ENCODE measurements at regions not wholly inside any gene's neighbourhood (a gene's known extent, or its start where the extent isn't known, plus 50 kb on each side); places are given as distances from the start of the nearest gene placed in this dataset.

DNA sequence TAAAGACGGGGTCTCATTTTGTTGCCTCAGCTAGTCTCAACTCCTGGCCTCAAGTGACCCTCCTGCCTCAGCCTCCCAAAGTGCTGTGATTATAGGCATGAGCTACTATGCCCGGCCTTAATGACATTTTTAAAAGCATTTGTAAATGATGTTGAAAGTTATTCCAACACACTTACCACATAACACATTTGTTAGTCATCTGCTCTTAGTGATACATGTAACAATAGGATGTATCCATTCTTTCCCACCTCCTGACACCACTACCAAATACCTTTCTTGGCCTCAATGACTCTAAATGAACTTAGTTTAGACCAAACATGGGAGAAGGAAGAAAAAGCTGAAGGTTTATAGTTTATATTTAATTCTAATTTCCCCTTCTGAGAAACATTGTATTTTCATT lies 59.8 kb upstream of the MEDAG start:
- Histone ChIP-seq H3K4me1 (ENCODE audit: insufficient read depth) (no peaks in the 10 kb centered on the region), H3K27me3 (no peaks in the 10 kb centered on the region), H3K4me3 (no peak overlapping the region), H3K36me3 (no peaks in the 10 kb centered on the region), H3K9me3 (no peaks in the 10 kb centered on the region), H3K27ac (no peak overlapping the region)
- intact Hi-C loops (cut with DNase I) = no loop called here
- 46 to 74% (median 72%) methylated on average over 2 of the region's 2 CpGs for WGBS, 3 donors
- no peak for DNase-seq
- TF ChIP-seq POLR2A (IDR thresholded peaks at IDR 0.05) = no peak
- TF ChIP-seq EP300 (IDR thresholded peaks at IDR 0.05) = no peak
- TF ChIP-seq, protein P1, sequence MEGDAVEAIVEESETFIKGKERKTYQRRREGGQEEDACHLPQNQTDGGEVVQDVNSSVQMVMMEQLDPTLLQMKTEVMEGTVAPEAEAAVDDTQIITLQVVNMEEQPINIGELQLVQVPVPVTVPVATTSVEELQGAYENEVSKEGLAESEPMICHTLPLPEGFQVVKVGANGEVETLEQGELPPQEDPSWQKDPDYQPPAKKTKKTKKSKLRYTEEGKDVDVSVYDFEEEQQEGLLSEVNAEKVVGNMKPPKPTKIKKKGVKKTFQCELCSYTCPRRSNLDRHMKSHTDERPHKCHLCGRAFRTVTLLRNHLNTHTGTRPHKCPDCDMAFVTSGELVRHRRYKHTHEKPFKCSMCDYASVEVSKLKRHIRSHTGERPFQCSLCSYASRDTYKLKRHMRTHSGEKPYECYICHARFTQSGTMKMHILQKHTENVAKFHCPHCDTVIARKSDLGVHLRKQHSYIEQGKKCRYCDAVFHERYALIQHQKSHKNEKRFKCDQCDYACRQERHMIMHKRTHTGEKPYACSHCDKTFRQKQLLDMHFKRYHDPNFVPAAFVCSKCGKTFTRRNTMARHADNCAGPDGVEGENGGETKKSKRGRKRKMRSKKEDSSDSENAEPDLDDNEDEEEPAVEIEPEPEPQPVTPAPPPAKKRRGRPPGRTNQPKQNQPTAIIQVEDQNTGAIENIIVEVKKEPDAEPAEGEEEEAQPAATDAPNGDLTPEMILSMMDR (IDR thresholded peaks at IDR 0.05) = no peak

- intact Hi-C loops (cut with DNase I) = no loop called here
- no peaks in the 10 kb centered on the region for H3K9me3 ChIP-seq
- TF ChIP-seq POLR2A (IDR thresholded peaks at IDR 0.05) = no peak
- no peak for TF ChIP-seq EP300 (IDR thresholded peaks at IDR 0.05)
- TF ChIP-seq, protein P1 (IDR thresholded peaks at IDR 0.05) = no peak
- H3K36me3 ChIP-seq = no peaks in the 10 kb centered on the region
- no peaks in the 10 kb centered on the region for H3K4me1 ChIP-seq (ENCODE audit: insufficient read depth)
- no peak overlapping the region for H3K4me3 ChIP-seq
- H3K27ac ChIP-seq = no peak overlapping the region
- H3K27me3 ChIP-seq = no peaks in the 10 kb centered on the region
- 94 to 97% (median 96%) methylated on average over 7 of the region's 7 CpGs for WGBS, 3 donors
- no peak for DNase-seq
These were observed 59.2 kb upstream of the MEDAG start for GRCh38 chr13:30846866-30847265.

- peak in 1 of 5 donors; percentile 59 for DNase-seq
- Histone ChIP-seq H3K36me3 (no peaks in the 10 kb centered on the region), H3K4me3 (no peak overlapping the region), H3K27ac (peak overlapping the region in 1 of 2 donors; percentile 11), H3K4me1 (ENCODE audit: insufficient read depth) (no peaks in the 10 kb centered on the region), H3K27me3 (no peaks in the 10 kb centered on the region), H3K9me3 (no peaks in the 10 kb centered on the region)
- TF ChIP-seq POLR2A (IDR thresholded peaks at IDR 0.05) (no peak), EP300 (IDR thresholded peaks at IDR 0.05) (no peak)
- TF ChIP-seq, protein P1 (IDR thresholded peaks at IDR 0.05) = no peak
- 36 to 46% (median 37%) methylated on average over 11 of the region's 11 CpGs for WGBS, 3 donors
- intact Hi-C loops (cut with DNase I) = no loop called here
These were observed 58.3 kb upstream of the MEDAG start for GRCh38 chr13:30847650-30848307.

GRCh38 chr13:30848332-30849027 lies 57.6 kb upstream of the MEDAG start:
- Histone ChIP-seq H3K4me3 (no peak overlapping the region), H3K27me3 (no peaks in the 10 kb centered on the region), H3K36me3 (no peaks in the 10 kb centered on the region), H3K4me1 (ENCODE audit: insufficient read depth) (no peaks in the 10 kb centered on the region), H3K27ac (peak overlapping the region in 1 of 2 donors; percentile 11), H3K9me3 (no peaks in the 10 kb centered on the region)
- WGBS, 3 donors = 78 to 81% (median 79%) methylated on average over 5 of the region's 5 CpGs
- TF ChIP-seq, protein P1 (IDR thresholded peaks at IDR 0.05) = no peak
- TF ChIP-seq POLR2A (IDR thresholded peaks at IDR 0.05) (no peak), EP300 (IDR thresholded peaks at IDR 0.05) (no peak)
- no peak for DNase-seq
- intact Hi-C loops (cut with DNase I) = no loop called here
